CD4-positive, alpha-beta T cell treated with Interleukin-15 for 1 hour (primary cell): ENCODE measurements at regions not wholly inside any gene's neighbourhood (a gene's known extent, or its start where the extent isn't known, plus 50 kb on each side); places are given as distances from the start of the nearest gene placed in this dataset.
"Not testable (repeated sequence)": the region's sequence is repeated elsewhere in the genome, so short reads cannot be mapped to it uniquely, and the experiment has no call there.

ENCODE experiments used
- DNase-seq: peaks from one replicate; pipeline ENCODE4 v3.0.0-alpha.2; 2020

- DNase-seq, result no peak
Measured at GRCh38 chr11:87861030-87861429, 314.2 kb downstream of the RAB38 start.

GRCh38 chr11:87859636-87860035, 315.6 kb downstream of the RAB38 start:
- no peak for DNase-seq

DNA sequence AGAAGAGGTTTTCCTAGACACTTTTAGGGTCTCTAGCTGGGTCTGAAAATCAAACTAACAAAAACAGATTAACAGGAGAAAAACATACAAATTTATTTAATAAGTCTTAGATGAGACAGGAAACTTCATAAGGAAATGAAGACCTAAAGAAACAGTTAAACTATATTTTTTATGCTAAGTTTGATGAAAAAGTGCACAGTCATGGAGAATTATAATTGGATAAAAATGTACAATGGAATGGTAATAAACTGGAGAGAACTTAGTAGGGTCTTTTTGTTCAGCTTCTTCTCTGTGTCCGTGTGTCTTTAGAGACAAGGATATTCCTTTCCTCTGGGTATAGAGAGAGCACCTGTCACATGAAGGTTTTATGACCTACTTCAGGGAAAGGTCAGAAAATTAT, 323.4 kb downstream of the RAB38 start:
- no peak for DNase-seq

DNA sequence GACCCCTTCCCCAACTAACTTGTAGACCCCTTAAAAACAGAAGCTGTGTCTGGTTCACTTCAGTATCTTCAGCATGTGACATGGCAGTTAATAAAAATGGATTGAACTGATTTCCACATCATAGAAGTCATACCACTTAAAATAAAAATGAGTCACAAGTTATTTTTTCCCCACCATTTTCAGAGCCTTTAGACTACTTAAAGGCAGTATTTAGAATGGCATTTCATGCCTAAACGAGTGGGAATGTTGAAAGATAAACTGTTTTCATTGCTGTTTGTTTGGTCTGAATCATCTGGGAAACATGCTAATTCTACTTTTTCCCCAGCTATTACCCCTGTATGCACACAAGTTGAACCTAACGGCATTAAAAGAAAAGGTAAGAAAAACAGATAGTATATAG, 324.0 kb downstream of the RAB38 start:
- DNase-seq, result no peak

DNA sequence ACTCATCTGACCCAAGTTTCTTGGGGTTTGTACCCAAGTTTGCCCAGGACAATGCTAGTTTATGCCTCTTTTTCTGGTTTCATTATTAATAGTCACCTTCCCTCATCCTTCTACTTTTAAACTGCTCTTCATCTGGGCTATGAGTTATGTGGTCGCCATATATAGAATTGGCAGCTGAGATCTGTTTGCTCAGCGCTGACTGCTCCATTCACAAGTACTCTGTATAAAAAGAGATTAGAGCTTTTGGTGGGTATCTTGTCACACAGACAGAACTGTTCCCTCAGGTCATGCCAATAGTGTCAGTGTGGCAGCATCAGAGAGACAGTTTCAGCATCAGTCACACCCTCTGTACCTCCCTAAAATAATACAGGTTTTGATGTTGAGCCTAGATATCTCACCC, 326.0 kb downstream of the RAB38 start:
- no peak for DNase-seq

- no peak for DNase-seq
Measured at GRCh38 chr11:87840786-87841185, 334.5 kb downstream of the RAB38 start.

GRCh38 chr11:87832211-87832610, 343.0 kb downstream of the RAB38 start:
- DNase-seq, result no peak

GRCh38 chr11:87820011-87820410, 355.2 kb downstream of the RAB38 start:
- DNase-seq, result no peak

- no peak for DNase-seq
Measured at GRCh38 chr11:87819151-87819550, 356.1 kb downstream of the RAB38 start.

DNA sequence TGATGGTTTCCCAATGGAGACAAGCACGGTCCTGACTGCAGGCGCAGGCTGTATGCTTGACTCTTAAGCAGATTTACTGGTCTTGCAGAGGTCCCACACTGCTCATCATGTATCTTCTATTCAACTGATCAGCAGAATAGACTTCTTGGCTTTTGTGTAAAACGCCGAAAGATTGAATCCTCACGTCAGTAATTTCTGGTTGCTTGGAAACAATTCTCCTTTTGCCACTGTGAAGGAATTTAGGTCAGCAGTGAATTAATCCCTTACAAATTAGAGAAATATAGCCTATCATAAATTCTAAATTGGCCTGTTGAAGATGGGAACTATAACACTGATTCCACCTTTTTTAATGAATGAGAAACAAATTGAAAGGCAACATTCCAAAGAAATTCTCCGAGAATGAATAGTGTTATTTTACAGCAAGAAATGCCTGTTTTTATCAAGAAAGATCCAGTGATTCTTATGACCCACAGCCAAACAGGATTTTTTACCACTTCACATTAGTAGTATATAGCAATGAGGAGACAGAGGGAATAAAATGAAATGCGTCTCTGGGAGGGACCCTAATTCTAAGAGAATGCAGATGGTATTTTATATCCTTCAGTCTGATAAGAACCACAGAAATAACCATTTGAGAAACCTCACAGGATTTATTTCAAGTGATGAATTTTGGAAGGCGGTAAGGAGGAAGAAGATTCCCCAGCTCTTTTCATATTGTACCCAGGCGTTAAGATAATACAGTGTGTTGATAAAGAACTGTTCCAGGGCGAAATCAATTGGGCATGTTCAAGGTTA, 362.5 kb downstream of the RAB38 start:
- no peak for DNase-seq

DNA sequence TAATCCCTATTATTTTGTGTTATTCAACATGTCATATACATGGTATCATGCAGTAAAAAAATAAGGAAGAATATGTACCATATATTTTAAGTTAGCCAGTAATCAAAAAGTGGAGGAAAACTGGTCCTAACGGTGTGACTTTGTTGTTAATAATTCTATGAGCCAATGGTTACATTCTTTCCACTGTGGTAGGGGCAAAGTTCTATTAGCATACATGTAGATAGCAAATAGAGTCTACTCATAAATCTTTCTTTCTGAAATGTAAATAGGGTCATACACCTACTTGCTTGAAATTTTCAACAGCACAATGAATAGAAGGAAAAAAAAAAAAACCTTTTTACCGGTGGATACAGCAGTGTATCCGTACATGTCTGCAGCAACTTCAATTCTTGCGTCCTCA, 364.8 kb downstream of the RAB38 start:
- no peak for DNase-seq

DNA sequence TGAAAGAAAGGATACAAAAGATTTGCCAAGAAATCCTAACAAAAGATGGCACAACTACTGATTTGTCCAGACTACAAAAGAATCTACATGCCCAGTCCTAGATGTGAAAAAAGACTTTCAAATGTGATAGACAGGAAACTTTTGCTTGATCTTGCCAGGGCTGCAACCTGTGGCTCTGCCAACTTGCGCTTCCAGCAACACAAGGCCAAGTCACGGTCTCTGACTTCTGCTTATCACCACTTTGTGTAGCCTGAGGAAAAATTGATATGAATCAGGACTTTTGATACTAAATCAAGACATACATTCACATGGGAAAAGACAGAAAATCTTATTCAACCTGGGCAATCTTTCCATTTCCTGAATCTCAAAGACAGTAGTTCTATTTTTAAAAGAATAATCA, 366.0 kb downstream of the RAB38 start:
- DNase-seq, result no peak

DNA sequence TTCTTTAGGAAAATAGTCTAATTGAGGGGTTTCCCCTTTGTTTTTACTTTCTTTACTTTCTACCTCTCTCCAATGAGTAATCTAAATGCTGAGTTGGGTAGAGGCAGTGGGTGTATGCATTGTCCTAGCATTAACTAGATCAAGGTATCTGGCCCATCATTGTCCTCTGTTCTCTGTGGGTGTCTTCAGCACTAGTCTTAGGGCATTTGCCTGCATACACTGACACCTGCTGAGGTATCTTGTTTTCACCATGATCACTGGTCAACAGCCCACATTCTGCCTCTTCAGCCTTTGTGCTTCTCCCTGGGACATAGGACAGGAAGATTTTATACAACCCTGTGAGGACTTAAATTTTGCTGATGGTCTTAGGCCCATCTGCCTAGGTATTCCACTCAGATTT, 371.1 kb downstream of the RAB38 start:
- no peak for DNase-seq

- DNase-seq, result no peak
Measured at GRCh38 chr11:87803748-87804147, 371.5 kb downstream of the RAB38 start.

DNA sequence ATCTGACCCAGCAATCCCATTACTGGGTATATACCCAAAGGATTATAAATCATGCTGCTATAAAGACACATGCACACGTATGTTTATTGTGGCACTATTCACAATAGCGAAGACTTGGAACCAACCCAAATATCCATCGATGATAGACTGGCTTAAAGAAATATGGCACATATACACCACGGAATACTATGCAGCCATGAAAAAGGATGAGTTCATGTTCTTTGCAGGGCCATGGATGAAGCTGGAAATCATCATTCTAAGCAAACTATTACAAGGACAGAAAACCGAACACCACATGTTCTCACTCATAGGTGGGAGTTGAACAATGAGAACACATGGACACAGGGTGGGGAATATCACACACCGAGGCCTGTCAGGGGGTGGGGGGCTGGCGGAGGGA, 390.4 kb downstream of the RAB38 start:
- DNase-seq, result not testable (repeated sequence)

GRCh38 chr11:87780068-87780413, 395.2 kb downstream of the RAB38 start:
- DNase-seq, result no peak

- no peak for DNase-seq
Measured at GRCh38 chr11:87779276-87780067, 395.8 kb downstream of the RAB38 start.

DNA sequence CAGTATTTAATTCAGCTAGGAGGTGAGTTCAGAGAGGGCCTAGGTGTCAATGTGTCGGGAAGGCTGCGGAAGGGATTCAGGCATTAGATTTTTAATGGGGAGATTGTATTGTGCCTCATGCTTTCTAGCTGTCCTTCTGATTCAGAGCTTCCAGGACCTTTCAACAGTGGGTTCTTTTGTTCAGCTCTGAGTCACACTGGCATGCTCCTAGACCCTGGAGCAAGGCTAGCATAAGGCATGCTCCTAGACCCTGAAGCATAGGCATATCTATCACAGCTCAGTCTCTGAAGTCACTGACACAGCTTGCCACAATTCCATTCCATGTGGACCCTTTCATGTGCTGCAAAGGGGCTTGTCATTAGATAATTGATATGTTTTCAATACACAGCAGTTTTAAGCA, 396.9 kb downstream of the RAB38 start:
- DNase-seq, result no peak

DNA sequence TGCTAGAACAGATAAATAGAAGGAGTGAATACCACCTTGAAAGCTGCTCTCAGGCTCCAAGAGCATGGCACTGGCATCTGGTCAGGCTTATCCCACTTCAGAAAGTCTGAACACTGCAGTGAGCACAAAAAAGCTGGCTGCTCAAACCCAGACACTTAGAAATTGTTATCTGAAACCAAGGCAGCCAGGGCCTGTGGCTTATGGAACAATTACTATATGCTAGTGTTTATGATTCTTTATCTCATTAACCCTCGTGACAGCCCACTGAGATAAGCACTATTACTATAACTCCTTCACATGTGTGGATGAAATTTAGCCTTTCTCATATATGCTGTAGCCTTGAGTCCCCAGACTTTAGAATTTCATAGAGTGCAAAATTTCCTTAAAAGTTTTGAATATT, 400.2 kb downstream of the RAB38 start:
- no peak for DNase-seq

DNA sequence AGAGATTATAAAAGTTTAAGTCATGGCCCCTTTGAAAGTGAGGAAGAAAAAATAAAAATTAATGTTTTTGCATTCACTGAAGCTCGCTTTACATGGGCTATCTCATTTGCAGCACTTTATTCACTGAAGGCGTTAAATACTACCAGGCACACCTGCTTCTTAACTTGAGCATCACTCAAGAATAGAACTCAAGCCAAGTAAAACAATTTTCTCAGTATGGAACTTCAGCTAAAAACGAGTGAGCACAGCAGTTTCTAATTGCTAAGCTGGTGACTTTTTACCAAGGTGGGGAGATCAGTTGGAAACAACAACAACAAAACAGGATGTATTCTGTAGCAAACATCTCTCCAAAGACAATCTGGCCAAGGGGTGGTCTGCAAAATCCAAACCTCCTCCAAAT, 405.6 kb downstream of the RAB38 start:
- DNase-seq, result no peak

DNA sequence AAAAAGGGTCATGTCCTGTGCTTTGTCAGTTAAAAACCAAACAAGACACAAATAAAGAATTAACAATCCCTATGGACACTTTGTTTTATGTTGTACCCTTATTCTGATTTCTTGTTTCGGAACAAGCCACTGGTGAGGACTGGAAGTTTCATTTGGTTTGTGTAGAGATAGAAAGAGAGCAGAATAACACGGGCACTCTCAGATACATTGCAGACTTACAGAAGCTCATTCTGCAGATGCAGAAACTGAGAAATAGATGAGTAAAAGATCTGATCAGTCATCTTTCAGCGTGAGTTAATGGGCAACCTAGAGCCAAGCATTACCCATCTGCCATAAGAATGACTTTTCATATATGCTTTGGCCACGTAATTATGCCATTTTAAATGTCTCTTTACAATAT, 407.6 kb downstream of the RAB38 start:
- DNase-seq, result no peak

GRCh38 chr11:87764075-87764474, 411.2 kb downstream of the RAB38 start:
- not testable (repeated sequence) for DNase-seq

DNA sequence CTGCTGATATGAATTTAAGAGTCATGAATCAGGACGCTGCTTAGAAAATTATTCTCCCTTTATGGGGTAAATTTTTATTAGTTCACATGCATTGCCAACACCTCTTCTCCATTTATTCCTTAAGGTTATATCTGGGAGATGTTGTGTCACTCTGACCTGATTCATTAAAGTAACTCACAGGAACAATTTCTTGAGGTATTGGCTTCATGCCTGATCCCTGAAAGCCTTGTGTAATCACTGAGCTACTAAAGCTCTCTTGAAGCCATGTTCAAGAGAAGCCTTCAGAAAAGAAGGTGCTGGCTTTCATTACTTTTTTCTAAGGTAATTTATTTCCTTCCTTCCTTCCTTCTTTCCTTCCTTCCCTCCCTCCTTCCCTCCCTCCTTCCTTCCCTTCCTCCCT, 420.6 kb downstream of the RAB38 start:
- DNase-seq, result no peak

DNA sequence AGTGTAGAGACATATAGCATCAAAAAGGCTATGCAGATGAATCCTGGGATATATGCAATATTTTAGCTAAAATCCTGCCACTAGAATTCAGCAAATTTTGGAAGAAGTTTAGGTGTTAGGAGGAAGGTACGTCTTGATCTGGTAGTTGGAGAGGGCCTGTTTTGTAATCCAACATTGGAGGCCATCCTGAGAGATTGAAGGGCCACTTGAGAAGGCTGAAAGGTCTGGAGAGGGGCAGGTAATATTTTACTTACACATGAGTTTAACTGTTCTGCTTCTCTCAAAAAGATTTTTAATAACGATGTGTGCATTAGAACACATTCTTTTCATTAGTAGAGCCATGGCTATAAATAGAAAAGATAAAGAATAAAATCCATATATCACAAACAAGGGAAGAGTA, 422.1 kb downstream of the RAB38 start:
- DNase-seq, result no peak

- DNase-seq, result no peak
Measured at GRCh38 chr11:87743007-87743406, 432.2 kb downstream of the RAB38 start.
